ENCODE measurements at regions not wholly inside any gene's neighbourhood (a gene's known extent, or its start where the extent isn't known, plus 50 kb on each side); places are given as distances from the start of the nearest gene placed in this dataset.

- DNase-seq = no peak
Observed at GRCh38 chr2:56713978-56714377, 530.2 kb downstream of the CCDC85A start.

DNA sequence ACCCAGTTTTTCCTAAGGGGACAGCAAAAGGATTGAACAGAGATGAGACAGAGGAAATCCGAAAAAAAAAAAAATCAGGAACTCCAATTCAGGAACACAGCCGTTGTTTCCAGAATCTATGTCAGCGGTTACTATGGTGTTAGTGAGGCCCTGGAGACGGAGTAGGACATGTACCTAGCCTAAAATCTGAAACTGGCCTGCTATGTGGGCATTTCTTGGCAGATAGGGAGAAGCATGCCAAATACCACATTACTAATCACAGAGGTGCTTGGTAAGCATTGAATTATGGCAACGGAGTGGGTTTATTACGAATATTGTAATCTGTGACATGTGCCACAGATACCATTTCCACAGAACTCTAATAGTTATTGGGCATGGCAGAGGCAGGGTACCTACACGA lies 530.6 kb downstream of the CCDC85A start:
- no peak for DNase-seq

DNA sequence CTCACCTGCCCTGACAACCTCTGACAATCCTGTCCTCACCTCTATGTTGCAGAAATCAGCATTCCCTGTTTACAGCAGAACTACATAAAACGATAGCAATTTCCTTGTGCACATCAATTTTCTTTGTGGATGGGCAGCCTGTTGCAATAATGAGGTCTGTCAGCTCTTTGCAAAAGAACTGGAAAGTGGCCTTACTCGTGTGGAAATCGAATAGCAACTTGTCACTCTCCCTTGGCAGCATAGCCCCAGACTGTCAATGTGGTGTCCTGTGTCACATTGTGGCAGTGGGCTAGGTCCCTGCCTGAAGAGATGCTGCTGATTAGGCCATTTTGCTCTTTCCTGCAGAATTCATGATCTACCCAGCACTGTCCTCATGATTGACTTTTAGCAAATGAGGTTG lies 531.9 kb downstream of the CCDC85A start:
- no peak for DNase-seq

DNA sequence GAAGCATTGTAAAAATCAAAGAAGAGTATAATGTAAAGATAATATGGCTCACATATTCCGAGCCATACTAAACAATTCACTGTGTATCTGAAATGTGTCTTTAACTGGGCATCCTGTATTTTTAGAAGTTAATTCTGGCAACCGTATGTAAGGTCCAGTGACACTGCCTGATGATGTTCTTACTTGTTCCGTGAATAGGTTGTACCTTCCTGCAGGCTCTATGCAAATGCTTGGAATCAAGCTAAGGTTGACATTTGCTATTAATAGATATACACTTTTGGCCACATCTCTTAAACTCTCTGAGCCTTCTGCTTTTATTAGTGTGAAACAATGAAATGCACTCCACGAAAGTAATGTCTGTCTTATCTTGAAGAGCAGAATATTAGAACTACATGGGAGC lies 534.6 kb downstream of the CCDC85A start:
- no peak for DNase-seq

GRCh38 chr2:56729212-56729611 lies 545.4 kb downstream of the CCDC85A start:
- no peak for DNase-seq

DNA sequence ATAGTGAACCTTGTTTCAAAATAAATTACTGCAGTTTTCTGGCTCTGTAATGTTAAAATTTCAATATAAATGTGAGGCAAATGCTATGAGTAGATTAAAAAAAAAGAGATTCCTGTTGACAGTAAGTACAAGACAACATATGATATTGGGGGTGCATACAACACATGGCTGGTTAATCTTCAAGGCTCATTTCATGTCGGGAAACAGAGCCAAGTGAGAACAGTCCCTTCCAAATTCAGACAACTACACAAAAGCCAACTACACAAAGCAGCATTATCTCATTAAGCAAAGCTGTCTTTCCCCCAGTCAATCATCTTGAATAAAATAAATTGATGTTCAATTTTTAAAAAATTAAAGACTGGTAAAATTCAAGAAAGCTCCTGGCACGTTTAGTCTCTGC lies 549.2 kb downstream of the CCDC85A start:
- no peak for DNase-seq

DNA sequence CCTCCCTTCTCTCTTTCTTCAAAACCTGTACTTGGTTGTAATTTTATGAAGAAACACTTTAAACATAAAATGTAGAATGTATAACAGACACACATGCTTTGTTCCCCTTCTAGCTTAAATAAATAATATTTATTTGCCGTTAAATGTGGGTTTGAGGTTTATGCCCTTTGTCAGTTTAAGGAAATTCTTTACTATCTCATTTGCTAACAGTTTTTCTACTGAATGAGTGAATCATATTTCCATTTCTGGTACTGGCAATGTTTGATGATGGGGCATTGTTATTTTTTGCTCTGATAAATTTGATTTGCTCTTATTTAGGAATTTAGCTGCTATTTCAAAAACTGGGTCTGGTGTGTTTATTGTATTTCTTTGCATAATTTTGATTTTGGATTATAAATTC lies 555.6 kb downstream of the CCDC85A start:
- DNase-seq = no peak

GRCh38 chr2:56741601-56742102 lies 557.9 kb downstream of the CCDC85A start:
- DNase-seq = no peak

- no peak for DNase-seq
Observed at GRCh38 chr2:56743807-56744206, 560.0 kb downstream of the CCDC85A start.

- peak; percentile 4 for DNase-seq
Observed at GRCh38 chr2:56749152-56749752, 565.5 kb downstream of the CCDC85A start.

- no peak for DNase-seq
Observed at GRCh38 chr2:56753182-56753581, 569.4 kb downstream of the CCDC85A start.

- no peak for DNase-seq
Observed at GRCh38 chr2:56754066-56754615, 570.4 kb downstream of the CCDC85A start.

GRCh38 chr2:56754627-56755026 lies 570.8 kb downstream of the CCDC85A start:
- DNase-seq = no peak

- no peak for DNase-seq
Observed at GRCh38 chr2:56757884-56758545, 574.2 kb downstream of the CCDC85A start.

DNA sequence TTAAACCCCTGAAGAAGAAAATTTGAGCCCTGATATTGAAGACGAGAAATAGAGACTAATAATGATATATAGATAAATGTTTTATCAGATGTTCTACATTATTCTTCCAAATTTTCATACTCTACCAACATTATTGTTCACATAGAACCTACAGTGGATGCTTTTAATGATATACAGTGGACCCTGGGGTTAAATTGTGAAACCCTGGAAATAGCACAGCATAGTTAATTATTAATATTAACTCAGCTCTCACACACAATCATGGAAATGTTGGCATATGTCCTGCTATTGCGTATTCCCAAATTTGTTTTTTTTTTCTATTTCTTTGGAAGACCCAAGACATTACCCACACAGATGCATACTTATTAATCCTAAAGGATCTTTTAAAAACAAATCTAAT lies 579.9 kb downstream of the CCDC85A start:
- no peak for DNase-seq

DNA sequence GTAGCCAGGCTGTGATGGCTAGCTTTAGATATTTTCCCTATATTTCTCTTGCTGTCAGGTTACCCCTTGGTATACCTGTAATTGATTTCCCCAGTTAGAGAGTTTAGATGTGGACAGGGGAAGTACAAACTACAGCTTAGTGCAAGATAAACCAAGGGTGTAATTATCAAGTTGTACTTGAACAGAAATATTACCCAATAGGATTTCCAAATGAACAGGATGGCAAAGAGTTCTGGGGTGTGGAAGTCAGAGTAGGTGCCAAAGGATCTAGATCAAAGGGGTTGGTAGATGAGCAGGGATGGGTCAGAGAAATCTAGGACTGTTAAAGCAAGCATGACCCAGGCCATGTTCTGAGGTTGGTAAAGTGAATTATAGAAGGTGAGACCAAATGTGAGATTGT lies 585.2 kb downstream of the CCDC85A start:
- no peak for DNase-seq

GRCh38 chr2:56770490-56770889 lies 586.7 kb downstream of the CCDC85A start:
- DNase-seq = no peak

DNA sequence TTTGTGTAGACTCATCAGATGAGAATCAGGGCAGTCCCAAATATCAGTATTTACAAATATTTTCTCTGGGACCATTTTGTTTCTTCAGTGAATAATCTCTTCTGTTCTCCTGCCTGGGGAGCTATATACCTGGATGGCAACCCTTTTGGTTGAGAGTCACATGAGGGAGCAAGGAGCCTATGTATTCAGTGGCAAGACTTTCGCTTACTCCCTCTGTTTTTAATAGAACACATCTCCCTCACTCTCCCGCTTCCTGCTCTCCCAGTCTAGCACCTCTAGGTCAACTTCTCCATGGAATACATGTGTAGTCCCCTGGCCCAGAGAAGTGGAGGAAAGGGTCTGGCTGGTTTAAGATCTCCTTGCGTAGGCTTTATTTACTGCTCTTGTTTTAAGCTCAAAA lies 600.3 kb downstream of the CCDC85A start:
- no peak for DNase-seq

DNA sequence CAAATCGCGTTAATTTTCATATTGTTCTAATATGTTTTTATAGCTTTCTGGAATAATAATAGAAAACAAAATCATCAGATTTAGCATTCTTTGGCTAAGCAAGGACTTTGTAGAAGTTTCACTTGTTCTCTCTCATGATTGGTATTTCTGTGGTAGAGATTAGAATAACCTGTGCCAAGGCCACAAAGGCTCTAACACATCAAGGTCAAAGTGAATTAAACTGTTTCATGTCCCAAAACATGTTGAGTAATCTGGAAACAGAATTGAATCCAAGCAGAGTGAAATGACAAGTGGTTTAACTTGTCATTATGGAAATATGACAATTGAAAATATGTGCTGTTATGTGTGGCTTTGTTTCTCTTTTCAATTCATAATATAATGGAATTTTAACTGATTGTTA lies 617.4 kb downstream of the CCDC85A start:
- no peak for DNase-seq

DNA sequence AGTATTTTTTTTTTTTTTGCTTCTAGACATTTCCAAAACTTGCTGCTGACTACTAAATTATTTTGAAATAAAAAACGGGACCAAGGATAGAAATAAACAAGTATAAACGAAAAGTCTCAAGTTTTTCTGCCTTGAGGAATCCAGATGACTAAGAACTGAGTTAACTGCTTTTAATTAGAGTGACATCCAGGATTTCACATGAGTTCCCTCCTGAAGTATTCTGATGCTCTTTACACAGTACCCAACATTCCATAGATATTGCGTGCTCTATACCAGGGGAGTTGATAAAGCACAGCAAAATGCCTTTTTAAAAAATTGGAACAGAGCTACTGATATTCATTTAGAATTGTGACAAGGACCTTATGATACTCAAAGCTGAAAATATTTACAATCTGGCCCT lies 618.0 kb downstream of the CCDC85A start:
- no peak for DNase-seq

DNA sequence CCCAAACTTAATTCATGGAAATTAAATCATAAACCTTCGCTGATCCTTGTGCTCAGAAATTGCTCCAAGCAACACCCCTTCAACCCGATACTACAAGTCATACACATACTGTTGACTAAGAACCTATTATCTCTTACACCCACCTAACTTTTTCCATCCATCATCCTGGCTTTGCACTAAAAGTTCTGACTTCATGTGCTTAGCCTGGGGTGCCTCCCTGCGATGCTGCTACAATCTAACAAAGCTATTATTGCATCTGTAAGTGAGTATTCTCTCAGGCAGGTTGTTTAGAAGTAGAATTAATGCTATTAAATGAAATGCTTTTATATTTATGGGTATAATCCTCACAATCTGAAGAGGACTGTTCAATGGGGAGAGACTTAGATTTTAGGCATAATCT lies 619.8 kb downstream of the CCDC85A start:
- no peak for DNase-seq

DNA sequence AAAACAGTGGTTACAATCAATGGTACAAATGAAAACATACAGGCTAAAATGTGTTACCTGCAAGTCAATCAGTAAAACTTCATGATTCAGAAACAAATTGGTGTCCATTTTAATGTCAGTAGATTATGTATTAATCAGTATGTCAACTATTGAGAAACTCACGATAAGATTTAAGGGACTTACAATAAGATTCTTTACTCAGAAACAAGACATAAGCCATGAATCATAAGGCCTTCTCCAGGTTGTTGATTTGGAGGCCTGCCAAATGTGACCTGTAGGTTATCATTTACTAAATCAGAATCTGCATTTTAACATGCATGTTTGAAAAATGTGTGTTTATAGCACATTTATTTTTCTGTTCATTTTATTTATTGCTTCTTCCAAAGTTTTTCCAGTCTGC lies 623.1 kb downstream of the CCDC85A start:
- DNase-seq = no peak

DNA sequence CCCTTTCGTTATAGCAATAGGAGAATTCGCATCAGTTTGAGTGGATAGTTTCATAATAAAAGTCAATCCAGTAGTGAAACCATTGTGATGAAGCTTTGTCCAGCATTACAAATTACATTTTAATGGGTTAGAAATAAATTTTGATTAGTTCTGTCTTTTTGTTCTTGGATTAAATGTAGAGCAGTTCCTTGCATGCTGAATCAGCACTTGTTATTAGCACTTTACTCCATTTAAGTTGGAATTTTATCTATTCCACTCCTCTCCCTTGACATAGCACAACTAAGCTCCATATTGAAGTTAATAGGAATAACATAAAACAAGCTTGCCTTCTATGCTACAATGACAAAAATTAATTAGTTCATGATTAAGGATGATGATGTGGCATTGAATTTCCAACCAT lies 624.1 kb downstream of the CCDC85A start:
- no peak for DNase-seq

DNA sequence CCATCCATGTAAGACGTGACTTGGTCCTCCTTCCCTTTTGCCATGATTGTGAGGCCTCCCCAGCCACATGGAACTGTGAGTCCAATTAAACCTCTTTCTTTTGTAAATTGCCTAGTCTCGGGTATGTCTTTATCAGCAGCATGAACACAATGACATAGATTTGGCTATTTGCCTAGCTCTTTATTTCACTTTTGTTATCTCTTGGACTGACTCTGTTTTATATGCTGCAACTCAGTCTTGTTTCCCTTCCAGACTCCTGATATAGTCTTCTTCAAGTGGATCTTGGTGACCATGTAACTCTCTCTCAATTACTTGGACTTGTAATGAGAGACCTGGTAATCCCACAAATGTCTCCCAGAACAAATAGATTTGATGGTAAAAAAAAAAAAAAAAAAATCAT lies 627.6 kb downstream of the CCDC85A start:
- DNase-seq = no peak

DNA sequence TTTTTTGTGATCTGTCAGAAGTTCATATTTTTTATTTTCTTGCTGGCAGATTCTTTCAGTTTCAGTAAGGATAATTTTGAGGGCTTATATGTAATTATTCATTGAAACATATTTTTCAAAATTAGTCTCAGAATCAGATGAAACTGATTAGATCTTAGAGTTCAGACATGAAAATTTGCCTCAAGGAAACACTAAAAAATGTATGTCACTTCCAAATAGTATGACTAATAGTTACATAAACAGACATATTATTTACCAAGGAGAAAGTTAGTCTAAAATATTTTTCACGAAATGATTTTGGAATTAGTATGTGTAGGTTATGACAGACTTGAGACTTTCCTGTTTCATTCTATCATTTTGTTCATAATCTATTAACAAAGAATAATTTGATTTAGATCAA lies 628.6 kb downstream of the CCDC85A start:
- DNase-seq = no peak
